ENCODE measurements at regions not wholly inside any gene's neighbourhood (a gene's known extent, or its start where the extent isn't known, plus 50 kb on each side); places are given as distances from the start of the nearest gene placed in this dataset.

GRCh38 chr10:78118591-78118990 is 84.9 kb downstream of the RPS24 start:
- TF ChIP-seq CTCF (IDR thresholded peaks at IDR 0.05) (no peak), POLR2A (IDR thresholded peaks at IDR 0.05) (no peak)
